ENCODE measurements at regions not wholly inside any gene's neighbourhood (a gene's known extent, or its start where the extent isn't known, plus 50 kb on each side); places are given as distances from the start of the nearest gene placed in this dataset.

DNA sequence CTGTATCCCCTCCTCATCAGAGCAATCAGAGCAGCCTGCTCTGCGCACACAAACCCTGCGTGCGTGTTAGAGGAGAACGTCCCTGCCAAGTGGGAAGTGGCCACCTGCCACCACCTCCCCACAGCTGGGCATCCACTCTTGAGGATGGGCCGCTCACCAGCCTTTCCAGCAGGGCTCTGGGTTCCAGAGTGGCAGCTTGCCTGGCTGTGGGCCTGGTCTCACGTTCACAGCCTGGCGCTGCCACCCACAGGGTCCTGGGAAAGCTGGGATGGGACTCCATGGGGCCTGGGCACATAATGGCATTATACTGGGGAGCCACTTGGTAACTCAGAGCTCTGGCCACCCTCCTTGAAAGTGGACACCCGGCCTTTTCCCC lies 151.1 kb upstream of the PPP2R2D start:
- TF ChIP-seq, protein P1, sequence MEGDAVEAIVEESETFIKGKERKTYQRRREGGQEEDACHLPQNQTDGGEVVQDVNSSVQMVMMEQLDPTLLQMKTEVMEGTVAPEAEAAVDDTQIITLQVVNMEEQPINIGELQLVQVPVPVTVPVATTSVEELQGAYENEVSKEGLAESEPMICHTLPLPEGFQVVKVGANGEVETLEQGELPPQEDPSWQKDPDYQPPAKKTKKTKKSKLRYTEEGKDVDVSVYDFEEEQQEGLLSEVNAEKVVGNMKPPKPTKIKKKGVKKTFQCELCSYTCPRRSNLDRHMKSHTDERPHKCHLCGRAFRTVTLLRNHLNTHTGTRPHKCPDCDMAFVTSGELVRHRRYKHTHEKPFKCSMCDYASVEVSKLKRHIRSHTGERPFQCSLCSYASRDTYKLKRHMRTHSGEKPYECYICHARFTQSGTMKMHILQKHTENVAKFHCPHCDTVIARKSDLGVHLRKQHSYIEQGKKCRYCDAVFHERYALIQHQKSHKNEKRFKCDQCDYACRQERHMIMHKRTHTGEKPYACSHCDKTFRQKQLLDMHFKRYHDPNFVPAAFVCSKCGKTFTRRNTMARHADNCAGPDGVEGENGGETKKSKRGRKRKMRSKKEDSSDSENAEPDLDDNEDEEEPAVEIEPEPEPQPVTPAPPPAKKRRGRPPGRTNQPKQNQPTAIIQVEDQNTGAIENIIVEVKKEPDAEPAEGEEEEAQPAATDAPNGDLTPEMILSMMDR (IDR thresholded peaks at IDR 0.05), result no peak
- TF ChIP-seq POLR2A (IDR thresholded peaks at IDR 0.05), result no peak

All from body of pancreas (tissue), 4 donors.